ENCODE measurements at regions not wholly inside any gene's neighbourhood (a gene's known extent, or its start where the extent isn't known, plus 50 kb on each side); places are given as distances from the start of the nearest gene placed in this dataset.
"Not testable (repeated sequence)": the region's sequence is repeated elsewhere in the genome, so short reads cannot be mapped to it uniquely, and the experiment has no call there.

DNA sequence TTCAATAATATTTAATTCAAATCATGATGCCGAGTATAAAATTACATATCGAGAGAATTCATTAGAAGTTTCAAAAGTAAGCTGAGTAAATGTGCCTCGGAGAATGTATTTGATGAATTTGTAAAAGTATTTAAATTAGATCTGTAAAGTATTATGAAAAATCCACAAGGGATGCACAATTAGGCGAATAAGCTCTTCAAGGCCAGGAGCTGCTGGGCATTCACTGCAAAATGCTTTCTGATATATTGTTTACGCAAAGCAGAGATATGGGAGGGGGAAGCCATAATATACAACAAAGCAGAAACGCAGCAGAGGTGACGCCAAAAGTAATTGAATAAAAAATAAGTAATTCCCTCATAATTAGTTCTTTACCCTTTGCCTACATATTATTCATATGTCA is 1121.5 kb upstream of the TENM3 start:
- DNase-seq: no peak

DNA sequence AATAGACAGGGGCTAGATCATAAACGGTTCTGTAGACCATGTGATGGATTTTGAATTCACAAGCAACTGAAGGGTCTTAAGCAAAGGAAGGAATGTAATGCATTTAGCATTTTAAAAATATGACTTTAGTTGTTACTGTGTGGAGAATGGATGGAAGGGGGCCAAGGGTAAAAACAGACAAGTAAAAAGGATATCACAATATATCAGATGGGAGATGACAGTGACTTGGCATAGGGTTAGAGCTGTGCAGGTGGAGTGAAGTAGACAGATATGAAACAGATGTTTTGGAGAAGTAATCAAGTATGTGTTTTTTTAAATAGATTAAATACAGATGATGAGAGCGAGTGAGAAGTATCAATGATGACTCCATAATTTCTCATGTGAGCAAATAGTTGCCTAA is 1116.0 kb upstream of the TENM3 start:
- DNase-seq: no peak

DNA sequence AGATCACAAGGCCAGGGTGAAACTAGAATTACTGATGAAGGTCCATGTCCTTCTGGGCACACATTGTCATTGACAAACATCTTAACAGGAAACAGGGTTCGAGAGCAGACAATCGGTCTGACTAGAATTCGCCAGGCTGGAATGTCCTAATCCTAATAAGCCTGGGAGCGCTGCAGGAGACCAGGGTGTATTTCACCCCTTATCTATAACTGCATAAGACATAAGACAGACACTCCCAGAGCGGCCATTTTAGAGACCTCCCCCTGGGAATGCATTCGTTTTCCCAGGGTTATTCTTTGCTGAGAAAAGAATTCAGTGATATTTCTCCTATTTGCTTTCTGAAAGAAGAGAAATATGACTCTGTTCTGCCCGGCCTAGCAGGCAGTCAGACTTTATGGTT is 1112.9 kb upstream of the TENM3 start:
- not testable (repeated sequence) for DNase-seq

DNA sequence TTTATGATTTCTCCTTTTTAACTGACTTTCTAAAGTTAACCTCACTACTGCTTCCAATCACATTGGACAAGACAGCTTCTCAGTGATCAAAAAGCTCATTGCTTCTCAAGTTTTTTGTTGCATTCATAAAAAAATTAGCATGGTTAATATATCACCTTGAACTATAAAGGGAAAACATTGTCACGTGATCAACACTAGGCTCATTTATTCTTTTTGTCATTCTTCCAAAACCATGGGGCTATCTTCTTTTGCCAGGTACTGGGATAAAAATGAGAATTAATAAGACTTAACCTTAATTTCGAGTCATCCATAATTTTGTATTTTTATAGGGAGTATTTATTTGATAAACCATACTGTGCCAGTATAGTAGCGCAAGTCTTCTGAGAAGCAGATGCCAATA is 1105.9 kb upstream of the TENM3 start:
- no peak for DNase-seq

DNA sequence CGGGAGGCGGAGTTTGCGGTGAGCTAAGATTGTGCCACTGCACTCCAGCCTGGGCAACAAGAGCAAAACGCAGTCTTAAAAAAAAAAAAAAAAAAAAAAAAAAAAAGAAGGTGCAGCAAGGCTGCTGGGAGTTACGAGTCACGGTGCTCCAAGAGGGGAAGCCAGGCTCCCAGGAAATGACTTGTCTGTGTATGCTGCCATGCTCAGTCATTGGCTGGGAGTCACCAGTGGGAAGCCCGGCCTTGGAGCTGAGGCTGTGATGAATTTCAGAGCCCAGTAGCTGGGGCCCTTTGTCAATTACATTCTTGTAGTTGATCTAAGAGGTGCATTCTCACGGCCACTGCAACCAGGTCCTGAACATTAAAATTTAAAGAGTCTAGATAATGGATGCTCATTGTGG is 1105.1 kb upstream of the TENM3 start:
- DNase-seq: no peak

DNA sequence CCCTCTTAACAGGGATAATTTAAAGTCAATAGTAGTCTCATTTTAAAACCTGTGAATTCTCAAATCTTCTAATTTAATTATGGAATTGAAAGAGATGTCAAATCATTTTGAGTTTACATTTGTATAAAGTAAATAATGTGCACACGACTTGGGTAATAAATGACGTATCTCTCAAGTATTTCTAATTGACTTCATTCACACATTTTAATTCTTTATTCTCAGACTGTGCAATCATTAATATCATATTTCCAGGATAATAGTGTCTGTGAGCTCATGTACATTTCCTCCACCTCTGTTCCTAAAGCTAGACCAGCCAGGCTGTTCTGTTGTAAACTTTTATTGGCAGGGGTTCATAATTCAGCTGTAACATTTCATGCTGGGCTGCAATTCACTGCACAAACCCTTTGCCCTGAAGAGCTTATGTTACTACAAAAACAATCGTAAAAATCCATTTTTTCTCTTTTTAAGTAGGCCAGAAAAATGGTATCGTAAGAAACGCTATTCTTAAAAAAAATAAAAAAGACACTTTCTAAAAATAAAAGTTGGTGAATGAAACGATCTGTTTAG is 1103.1 kb upstream of the TENM3 start:
- DNase-seq: no peak

DNA sequence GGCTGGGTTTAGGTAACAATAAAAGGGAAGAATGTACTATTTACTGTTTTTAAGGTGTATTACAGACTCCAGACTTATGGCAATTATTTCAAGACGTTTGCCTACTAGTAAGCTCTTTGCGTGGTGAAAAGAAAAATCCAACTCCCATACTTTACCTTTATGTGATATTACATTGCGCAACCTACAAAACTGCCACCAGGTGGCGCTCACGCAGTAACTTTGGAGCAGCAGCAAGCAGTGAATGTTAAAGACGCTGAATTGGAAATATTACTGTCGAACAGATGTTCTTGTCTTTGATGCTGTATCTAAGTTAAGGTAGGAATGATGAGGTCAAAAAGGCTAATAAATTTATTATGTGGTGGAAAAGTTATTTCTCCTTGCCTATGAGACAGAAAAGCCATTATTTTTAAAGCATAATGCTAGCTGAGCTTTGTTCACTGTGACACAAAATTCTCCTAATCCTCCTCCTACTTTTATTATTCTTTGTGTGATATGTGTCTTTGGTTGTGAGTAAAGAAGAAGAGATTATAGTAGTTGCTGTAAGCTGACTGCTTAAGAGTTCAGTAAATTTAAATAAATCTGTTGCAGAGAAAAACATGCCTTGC is 1099.8 kb upstream of the TENM3 start:
- peak; percentile 85 for DNase-seq

DNA sequence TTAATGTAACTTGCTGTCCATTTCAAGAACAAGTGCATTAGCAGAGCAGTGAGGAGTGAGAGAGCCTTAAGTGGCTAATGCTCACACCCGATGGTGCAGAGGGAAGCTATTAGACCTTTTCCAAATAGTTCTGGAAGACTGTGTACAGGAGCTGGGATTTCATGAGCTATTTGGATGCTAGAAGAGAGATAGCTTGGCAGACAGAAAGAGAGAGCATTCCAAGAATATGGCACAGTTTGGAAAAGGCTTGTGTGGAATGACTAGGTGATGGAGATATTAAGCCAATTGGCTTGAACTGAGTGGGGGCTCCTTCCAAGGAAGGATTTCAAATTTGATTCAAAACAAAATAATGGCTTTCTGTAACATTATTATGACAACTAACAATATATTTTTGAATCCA is 1097.2 kb upstream of the TENM3 start:
- no peak for DNase-seq

DNA sequence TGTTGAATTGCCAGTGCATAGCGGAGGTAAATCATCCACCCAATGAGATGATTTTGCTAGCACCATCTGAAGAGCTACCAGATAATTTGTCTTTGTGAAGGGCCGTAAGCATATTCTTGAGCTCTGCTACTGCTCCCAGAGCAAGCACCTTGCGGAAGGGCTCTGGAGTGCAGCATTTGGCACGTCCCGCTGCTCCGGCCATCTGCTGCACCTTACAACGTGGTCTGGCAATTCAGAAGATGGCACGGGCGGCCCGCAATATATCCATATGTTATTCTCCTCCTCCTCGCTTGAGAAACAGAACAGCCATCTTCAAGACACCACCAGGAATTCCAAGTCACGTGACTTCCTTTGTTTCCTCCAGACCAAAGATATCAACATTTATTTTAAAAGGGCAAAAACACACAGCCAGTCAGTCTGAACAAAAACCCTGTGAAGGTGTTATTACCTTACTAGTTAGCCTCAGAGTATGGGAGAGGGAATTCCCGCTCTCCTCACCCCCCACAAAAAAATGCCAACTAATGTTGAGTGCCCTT is 1095.7 kb upstream of the TENM3 start:
- DNase-seq: no peak

DNA sequence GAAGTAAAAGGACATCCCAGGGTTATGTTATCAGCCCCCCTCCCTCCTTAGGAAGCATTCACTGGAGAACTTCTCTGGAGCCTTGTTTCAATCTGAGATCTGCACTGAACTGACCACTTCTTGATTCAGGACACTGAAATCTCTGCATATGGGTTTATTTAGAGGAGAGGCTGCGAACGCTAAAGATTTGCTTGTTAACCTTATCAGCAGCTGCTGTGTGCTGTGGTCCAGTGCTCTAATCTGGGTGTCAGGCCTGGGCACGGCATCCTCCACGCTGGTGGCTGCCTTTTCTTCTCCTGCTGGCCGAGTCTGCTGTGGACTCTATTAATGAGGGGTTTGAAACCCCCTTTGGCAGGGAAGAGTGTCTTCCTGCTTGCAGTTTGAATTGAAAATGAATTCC is 1094.7 kb upstream of the TENM3 start:
- DNase-seq: no peak

DNA sequence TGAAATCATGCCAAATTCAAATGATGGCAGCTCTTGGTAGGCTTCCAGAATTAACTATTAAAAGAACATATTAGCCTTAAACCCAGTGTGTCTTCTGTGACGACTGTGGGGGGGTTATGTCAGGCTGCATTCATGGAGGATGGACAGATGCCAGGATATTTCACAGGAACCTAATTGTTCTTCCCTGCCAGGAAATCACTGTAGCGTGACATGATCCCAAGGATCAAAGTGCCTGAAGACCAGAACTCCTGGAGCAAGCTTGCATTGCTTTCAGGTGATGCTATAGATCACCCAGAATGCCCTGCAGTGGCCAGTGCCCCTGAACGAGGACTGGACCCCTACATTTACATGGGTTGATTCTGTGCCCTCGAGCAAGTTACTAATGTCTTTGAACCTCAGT is 1093.0 kb upstream of the TENM3 start:
- DNase-seq: no peak

DNA sequence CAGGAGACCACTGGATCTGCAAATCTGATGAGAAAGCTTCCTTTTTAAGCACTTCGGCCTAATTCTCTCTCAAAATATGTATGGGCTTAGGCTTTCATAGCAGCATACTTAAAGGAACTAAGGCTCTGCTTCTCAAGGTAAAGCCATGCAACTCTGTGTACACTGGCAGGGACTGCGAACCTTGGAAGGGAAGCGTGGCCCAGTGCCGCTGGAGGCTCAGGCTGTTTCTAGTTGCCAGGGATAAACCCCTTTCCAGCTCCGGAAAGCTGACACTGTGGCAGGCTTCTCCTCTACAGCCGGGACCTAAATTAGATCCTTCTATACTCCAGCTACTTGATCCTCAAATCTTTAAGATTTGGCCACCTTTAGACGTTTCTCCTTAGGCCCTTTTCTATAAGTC is 1091.3 kb upstream of the TENM3 start:
- DNase-seq: no peak

DNA sequence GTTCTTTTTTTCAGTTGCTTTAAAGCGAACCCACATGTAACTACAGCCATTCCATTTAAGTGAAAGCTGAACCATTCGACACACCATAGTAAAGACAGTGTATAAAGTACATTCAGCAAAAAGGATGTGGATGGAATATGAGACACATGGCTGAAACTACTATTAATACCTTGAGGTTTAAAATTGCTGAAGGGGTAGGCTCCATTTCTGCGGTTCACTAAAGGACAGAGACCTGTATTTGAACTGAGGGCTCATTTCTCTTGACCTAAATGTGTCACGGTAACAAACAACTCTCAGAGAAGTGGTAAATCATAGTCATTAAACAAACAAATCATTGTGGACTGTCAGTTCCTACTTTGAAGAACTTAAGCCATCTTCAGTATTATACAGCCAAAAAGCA is 1085.6 kb upstream of the TENM3 start:
- no peak for DNase-seq

DNA sequence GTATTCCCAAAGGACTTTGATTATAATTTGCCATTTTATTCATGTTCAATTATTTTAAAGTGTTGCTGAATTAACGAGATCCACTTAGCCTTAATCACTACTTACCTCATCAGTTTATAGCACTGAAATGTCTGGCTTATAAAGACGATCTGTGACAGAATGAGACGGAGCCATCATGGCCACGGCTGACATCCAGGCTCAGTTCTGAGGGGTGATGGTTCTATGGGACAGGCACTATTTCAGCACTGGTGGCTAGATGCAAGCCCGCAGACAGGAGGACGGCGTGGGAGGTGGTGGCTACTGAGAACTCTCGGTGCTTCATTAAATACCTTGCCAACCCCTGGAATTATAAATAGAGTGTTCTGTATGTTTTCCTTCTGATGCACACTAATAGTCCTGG is 1084.2 kb upstream of the TENM3 start:
- DNase-seq: no peak

DNA sequence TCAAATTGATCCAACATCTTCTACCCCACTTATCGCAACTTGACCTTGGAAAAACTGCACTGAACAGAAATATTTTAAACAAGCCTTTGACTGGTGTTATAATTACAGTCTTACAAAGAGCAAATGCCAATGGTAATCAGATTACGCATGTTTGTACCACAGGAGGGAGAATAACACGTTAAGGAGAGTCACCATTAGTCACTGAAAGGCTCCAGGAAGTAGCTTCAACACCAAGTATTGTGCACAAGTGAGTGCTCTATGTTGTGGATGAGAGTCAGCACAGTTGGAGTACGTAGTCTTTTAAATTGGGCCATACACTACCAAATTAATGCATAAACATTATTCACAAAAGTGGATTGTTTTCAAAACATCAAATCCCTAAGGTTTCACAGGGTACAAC is 1081.5 kb upstream of the TENM3 start:
- no peak for DNase-seq

DNA sequence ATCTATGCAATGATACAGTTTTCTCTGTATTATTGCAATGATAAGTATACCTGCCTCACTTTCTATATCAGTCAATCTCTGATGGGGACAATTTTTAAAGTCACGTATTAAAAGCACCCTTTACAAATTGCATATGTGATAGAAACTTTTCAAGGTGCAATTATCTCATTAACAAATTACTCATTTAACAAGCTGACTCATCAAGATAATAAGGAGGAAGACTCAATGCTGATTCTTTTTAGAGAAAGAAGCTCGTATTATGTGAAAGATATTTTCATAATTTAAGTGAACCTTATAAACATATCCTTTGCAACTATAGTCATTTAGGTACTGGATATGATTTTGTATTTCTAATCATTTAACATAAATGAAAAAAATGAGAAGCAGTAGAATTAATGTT is 1080.9 kb upstream of the TENM3 start:
- no peak for DNase-seq

DNA sequence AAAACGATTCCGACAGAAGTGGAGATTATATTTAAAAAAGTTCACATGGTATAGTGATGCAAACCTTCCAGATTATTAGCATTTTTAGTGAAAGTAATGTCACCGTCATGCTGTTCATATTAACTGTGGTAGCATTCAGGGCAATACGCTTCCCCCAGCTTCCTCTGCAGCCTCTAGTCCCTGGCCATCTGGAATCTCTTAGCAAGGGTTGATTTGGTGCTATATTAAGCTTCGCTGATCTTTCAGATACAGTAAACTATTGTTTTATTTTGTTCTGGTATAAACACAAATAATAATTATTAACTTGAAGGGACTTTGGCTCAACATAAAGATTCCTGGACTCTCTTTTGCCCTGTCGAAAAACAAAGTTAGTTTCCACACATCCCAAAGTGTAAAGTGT is 1080.5 kb upstream of the TENM3 start:
- no peak for DNase-seq

DNA sequence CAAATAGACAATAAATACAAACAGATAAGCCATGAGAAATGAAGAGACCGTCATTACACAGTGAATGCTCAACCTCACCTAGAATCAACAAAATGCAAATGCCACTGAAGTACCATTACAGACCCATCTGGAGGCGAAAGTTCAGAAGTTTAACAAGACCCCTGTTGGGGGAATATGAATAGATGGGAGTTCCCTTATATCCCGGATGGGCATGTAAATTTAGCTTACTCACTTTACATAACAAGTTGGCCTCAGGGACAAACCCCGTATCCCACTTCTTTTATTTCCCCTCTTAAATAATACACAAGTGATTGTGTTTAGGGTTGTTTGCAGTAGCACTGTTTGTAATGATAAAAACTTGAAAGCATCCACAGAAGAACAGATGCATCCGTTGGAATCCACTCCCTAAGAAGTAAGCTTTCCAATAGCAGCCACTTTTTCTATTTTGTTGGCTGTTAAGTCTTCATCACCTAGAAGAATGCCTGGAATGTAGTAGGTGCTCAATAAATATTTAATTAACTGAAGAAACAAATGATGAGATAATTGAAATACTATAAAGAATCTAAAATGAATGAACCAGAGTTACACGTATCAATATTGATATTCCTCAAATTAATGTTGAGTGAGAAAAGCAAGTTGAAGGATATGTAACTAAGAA is 1076.3 kb upstream of the TENM3 start:
- DNase-seq: no peak

DNA sequence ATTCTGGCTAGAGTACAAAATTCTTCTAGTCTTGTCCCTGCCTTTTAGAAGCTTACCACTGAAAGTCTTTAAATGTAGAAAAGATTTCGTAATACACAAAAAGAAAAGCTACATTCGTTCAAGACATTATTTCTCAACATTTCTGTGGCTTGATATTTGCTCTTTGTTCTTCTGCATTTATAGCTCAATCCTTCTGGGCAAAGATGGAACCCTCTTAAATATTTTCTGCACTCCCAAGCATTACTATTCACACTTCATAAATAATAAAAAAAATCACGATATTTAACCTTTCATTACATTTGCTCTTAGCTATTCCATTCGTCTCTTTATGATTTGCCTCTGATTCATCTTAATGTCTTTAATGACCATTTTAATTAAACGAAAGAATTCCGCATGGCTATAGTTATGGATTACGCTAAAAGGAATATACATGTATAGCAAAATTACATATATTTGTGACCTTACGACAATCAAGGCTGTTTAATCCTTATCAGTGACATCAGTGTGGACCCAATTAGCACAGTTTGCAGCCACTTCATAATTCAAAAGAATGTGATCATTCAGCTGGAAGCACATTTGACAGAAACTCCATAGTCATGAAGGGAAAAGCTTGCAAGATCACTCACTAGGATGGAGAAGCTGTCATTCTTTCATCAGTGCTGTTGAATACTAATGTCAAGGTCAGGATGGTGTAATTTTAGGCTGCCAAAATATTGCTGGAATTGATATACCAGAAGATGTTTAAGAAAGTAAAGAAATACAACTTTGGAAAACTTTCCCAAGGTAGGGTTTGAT is 1075.0 kb upstream of the TENM3 start:
- DNase-seq: no peak

DNA sequence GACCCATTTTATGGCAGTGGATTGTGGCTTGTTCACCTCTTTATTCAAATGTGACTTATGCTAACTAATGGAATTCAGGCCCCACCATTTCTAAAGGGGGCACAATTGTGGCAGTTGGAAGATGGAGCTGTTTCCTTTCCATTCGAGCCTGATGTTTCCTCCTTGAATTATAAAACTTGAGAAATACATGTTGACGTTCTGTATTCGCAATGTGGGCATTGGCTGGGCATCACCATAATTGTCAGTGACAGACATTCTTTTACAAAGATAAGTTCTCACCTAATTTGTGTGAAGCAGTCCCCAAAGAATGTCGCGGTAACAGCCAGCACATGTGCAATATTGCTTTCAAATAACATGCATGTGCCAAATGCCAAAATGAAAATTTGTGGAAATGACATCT is 1070.2 kb upstream of the TENM3 start:
- no peak for DNase-seq

DNA sequence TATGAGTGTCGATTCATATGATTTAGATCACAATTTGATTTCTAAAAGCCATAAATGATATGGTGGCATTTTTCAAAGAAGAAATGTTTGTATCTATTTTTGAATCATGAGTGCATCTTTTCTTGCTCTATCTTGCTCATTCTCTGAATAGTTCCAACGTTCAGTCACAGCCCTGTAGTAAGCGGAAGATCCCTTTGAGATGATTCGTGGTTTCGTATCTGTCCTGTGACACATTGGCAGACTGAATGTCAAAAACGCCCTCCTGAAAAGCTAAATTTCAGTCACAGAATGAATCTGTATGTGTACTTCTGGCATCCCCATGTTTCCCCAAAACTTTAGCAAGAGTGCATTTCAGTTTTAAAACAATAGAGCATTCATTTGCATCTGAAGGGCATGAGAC is 1066.9 kb upstream of the TENM3 start:
- no peak for DNase-seq

DNA sequence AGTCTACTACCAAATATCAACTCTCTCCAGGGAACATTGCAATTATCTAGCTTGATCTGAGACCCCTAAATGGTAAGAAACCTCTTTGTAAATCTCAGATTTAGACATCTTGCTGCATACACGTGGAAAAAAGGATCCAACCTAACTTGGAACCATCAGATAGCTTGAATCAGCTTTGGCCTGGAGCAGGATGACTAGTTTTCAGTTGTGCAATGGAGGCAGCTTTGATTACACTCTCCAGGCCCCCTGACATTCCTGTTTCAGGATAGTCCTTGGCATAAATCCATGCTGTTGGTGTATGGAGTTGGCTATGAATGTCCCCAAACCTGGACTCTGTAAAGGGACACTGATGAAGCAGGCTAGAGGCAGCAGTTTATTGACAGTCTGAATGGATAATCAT is 1061.9 kb upstream of the TENM3 start:
- no peak for DNase-seq

DNA sequence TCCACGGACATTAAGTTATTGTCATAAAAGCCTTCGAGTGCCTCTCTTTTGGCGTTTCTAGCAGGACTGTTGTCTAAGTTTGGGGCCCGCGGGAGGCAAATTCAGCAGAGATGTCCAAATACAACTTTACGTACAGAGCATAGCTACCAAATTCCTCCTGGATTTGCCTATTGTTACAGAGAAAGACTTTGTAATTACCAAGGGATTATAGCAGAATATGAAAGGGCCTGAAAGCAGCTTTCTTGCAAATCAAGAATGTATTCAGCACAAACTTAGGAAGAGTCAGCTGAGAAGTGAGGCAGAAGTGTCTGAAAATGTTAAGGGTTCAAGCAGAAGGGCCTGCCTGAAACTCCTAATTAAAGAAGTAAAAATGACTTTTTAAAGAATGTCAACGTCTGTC is 1053.5 kb upstream of the TENM3 start:
- DNase-seq: no peak

Measured in right forelimb (tissue), 1 donor.